Neutrophil (primary cell): ENCODE measurements at regions not wholly inside any gene's neighbourhood (a gene's known extent, or its start where the extent isn't known, plus 50 kb on each side); places are given as distances from the start of the nearest gene placed in this dataset.

Experiments used
- H3K27ac ChIP-seq: fragments of 200-600 bp; sonication (generic); 2 replicates; pipeline ENCODE4 v1.5.1; 2016; ENCODE audit warnings: mild to moderate bottlenecking, moderate library complexity
- H3K27me3 ChIP-seq: fragments of 200-600 bp; sonication (generic); 2 replicates; pipeline ENCODE4 v1.6.0; 2016; ENCODE audit warnings: mild to moderate bottlenecking
- H3K36me3 ChIP-seq: fragments of 200-600 bp; sonication (generic); 2 replicates; pipeline ENCODE4 v1.5.1; 2017
- H3K4me1 ChIP-seq, 2 experiments: fragments of 200-600 bp in 1 of 2; sonication (generic) in 1 of 2; 1 replicate in 1 of 2; 2 replicates in 1 of 2; pipeline versions ENCODE4 v1.5.1 to v1.6.1; 2013 to 2016; ENCODE audit warnings: low read depth in 1 of 2, low read length in 1 of 2, mild to moderate bottlenecking in 1 of 2, moderate library complexity in 1 of 2; ENCODE audit not compliant: control insufficient read depth in 1 of 2, insufficient read depth in 1 of 2
- H3K4me3 ChIP-seq, 2 experiments: fragments of 200-600 bp in 1 of 2; sonication (generic) in 1 of 2; 1 replicate in 1 of 2; 2 replicates in 1 of 2; pipeline ENCODE4 v1.5.1; 2013 to 2016; ENCODE audit warnings: low read depth in 1 of 2, low read length in 1 of 2, mild to moderate bottlenecking in 1 of 2, moderate library complexity in 1 of 2
- H3K9me3 ChIP-seq: fragments of 200-600 bp; sonication (generic); 2 replicates; pipeline ENCODE4 v1.5.1; 2016
- TF ChIP-seq, protein P1 (sequence below): fragments of 200-600 bp; sonication (generic); IDR thresholded peaks from 2 replicates; pipeline ENCODE4 v1.5.1; 2016; ENCODE audit warnings: antibody characterized with exemption

- TF ChIP-seq, protein P1, sequence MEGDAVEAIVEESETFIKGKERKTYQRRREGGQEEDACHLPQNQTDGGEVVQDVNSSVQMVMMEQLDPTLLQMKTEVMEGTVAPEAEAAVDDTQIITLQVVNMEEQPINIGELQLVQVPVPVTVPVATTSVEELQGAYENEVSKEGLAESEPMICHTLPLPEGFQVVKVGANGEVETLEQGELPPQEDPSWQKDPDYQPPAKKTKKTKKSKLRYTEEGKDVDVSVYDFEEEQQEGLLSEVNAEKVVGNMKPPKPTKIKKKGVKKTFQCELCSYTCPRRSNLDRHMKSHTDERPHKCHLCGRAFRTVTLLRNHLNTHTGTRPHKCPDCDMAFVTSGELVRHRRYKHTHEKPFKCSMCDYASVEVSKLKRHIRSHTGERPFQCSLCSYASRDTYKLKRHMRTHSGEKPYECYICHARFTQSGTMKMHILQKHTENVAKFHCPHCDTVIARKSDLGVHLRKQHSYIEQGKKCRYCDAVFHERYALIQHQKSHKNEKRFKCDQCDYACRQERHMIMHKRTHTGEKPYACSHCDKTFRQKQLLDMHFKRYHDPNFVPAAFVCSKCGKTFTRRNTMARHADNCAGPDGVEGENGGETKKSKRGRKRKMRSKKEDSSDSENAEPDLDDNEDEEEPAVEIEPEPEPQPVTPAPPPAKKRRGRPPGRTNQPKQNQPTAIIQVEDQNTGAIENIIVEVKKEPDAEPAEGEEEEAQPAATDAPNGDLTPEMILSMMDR, result no peak
- no peak overlapping the region for H3K4me3 ChIP-seq
- H3K4me1 ChIP-seq, result no peaks in the 10 kb centered on the region
- H3K36me3 ChIP-seq, result no peaks in the 10 kb centered on the region
- H3K9me3 ChIP-seq, result no peaks in the 10 kb centered on the region
- peaks cover 17% of the 10 kb centered on the region for H3K27me3 ChIP-seq
- no peak overlapping the region for H3K27ac ChIP-seq
These were observed 71.2 kb upstream of the ZC3H12A start for GRCh38 chr1:37403166-37403565.

- H3K4me1 ChIP-seq, result no peaks in the 10 kb centered on the region
- H3K4me3 ChIP-seq, result no peak overlapping the region
- TF ChIP-seq, protein P1, result no peak
- no peaks in the 10 kb centered on the region for H3K36me3 ChIP-seq
- no peak overlapping the region for H3K27ac ChIP-seq
- peaks cover 28% of the 10 kb centered on the region for H3K27me3 ChIP-seq
- no peaks in the 10 kb centered on the region for H3K9me3 ChIP-seq
These were observed 69.7 kb upstream of the ZC3H12A start for GRCh38 chr1:37404711-37405110.

DNA sequence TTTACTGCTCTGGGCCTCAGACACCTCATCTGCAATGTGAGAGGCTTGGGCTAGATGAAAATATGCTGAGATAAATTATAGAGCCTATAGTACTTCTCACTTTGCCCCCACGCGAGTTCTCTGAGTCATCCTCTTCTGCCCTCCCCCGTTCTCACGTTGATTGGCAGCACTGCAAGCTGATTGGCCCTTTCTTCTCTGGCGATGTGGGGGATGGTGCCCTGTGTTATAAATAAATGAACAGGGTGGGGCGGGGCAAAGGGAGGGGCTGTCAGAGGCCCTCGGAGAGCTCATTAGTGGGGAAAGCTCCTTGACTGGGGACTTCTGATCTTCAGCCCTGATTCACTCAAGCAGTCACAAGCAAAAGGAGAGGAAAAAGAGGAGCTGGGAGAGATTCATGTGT is 64.3 kb upstream of the ZC3H12A start:
- H3K27me3 ChIP-seq, result peaks cover 37% of the 10 kb centered on the region
- H3K9me3 ChIP-seq, result no peaks in the 10 kb centered on the region
- no peak overlapping the region for H3K4me3 ChIP-seq
- TF ChIP-seq, protein P1, result no peak
- H3K4me1 ChIP-seq, result no peaks in the 10 kb centered on the region
- H3K36me3 ChIP-seq, result no peaks in the 10 kb centered on the region
- no peak overlapping the region for H3K27ac ChIP-seq

DNA sequence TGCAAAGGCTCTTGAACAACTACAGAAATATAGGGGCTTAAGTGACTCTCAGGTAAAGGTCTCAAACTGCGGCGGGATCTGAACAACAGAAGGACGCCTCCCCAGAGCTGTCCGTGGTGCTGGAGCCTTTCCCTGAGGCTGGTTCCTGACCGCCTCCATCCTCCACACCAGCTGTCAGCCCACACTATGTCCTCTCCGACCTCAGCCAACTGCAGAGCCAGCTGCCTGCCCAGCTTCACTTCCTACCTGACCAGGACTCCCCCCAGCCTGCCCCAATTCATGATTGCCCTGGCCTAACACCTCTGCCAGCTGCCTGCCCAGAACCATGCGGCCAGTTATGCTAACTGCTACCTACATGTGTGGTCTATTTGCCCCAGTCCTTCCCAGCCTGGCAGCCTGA is 63.6 kb upstream of the ZC3H12A start:
- Histone ChIP-seq H3K9me3 (no peaks in the 10 kb centered on the region), H3K27me3 (peaks cover 37% of the 10 kb centered on the region), H3K36me3 (no peaks in the 10 kb centered on the region), H3K4me3 (no peak overlapping the region), H3K27ac (no peak overlapping the region), H3K4me1 (no peaks in the 10 kb centered on the region)
- TF ChIP-seq, protein P1, result no peak

- TF ChIP-seq, protein P1, result no peak
- Histone ChIP-seq H3K27me3 (peaks cover 17% of the 10 kb centered on the region), H3K9me3 (no peaks in the 10 kb centered on the region), H3K4me1 (no peaks in the 10 kb centered on the region), H3K4me3 (no peak overlapping the region), H3K36me3 (no peaks in the 10 kb centered on the region), H3K27ac (no peak overlapping the region)
These were observed 58.7 kb upstream of the ZC3H12A start for GRCh38 chr1:37415611-37416244.
